ENCODE measurements at regions not wholly inside any gene's neighbourhood (a gene's known extent, or its start where the extent isn't known, plus 50 kb on each side); places are given as distances from the start of the nearest gene placed in this dataset.

GRCh38 chr3:164278550-164278949, 799.7 kb downstream of the SI start:
- TF ChIP-seq CTCF (IDR thresholded peaks at IDR 0.05) = no peak
- no peak for TF ChIP-seq POLR2A (IDR thresholded peaks at IDR 0.05; ENCODE audit: low read depth)
- no peak for TF ChIP-seq EP300 (IDR thresholded peaks at IDR 0.05)
